ENCODE measurements at regions not wholly inside any gene's neighbourhood (a gene's known extent, or its start where the extent isn't known, plus 50 kb on each side); places are given as distances from the start of the nearest gene placed in this dataset.

- TF ChIP-seq CTCF (IDR thresholded peaks at IDR 0.05) (no peak), POLR2A (IDR thresholded peaks at IDR 0.05) (no peak)
Measured at GRCh38 chr13:102928941-102929675, 83.3 kb downstream of the ERCC5 start.
